Erythroblast (primary cell): ENCODE measurements at regions not wholly inside any gene's neighbourhood (a gene's known extent, or its start where the extent isn't known, plus 50 kb on each side); places are given as distances from the start of the nearest gene placed in this dataset.

Experiments
- GATA1 ChIP-seq: IDR thresholded peaks from 2 replicates; pipeline ENCODE4 v1.6.1; 2011; ENCODE audit warnings: low read depth, mild to moderate bottlenecking, control low read depth, low read length, moderate library complexity
- POLR2A ChIP-seq: IDR thresholded peaks from 2 replicates; pipeline ENCODE4 v1.6.1; 2011; ENCODE audit warnings: mild to moderate bottlenecking, low read length

GRCh38 chr20:57908704-57909630 is 199.2 kb upstream of the PMEPA1 start:
- TF ChIP-seq POLR2A (no peak), GATA1 (no peak)
